VCaP (cell line): ENCODE measurements at regions not wholly inside any gene's neighbourhood (a gene's known extent, or its start where the extent isn't known, plus 50 kb on each side); places are given as distances from the start of the nearest gene placed in this dataset.

Source experiments
- H3K27ac ChIP-seq: fragments of 450-650 bp; 2 replicates; pipeline ENCODE4 v1.5.1; 2017
- TF ChIP-seq, protein P1 (sequence below): fragments of 450-650 bp; conservative IDR thresholded peaks from 2 replicates; pipeline ENCODE4 v1.5.1; 2017; ENCODE audit warnings: mild to moderate bottlenecking, moderate library complexity

DNA sequence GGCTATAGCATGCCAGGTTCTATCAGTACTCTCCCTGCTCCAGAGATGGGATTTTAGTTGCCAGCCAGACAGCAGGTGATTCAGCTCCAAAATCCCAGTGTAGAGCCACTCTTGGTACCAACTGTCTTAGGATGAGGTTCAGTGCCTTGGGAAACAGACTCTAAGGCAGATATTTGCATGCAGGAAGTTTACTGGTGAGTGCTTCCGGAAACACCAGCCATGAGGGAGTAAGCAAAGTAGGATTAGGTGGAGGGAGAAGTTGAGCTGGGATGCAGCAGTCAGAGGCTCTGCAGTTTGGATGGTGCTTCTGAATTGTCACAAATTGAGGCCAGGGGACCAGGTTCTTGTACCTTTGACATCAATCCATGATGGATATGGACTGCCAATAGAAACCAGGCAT is 207.5 kb upstream of the JUN start:
- H3K27ac ChIP-seq: no peak overlapping the region
- TF ChIP-seq, protein P1, sequence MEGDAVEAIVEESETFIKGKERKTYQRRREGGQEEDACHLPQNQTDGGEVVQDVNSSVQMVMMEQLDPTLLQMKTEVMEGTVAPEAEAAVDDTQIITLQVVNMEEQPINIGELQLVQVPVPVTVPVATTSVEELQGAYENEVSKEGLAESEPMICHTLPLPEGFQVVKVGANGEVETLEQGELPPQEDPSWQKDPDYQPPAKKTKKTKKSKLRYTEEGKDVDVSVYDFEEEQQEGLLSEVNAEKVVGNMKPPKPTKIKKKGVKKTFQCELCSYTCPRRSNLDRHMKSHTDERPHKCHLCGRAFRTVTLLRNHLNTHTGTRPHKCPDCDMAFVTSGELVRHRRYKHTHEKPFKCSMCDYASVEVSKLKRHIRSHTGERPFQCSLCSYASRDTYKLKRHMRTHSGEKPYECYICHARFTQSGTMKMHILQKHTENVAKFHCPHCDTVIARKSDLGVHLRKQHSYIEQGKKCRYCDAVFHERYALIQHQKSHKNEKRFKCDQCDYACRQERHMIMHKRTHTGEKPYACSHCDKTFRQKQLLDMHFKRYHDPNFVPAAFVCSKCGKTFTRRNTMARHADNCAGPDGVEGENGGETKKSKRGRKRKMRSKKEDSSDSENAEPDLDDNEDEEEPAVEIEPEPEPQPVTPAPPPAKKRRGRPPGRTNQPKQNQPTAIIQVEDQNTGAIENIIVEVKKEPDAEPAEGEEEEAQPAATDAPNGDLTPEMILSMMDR: no peak

DNA sequence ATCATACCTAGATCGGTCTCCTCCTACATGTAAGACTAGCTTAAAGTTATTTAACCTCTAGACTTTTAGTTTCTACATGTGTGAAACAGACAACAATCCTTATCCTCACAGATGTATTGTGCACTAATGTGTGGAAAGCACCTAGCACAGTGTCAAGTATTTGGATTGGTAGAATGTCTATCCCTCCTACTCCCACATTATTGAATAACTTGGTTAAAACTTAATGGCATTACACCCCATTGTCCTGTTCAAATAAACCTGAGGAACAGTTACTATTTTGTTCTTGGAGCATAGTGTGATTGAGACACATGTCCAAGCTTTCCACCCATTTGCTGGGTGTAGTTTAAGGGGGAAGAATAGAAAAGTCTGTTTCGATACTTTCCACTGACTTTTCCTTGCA is 208.8 kb upstream of the JUN start:
- H3K27ac ChIP-seq: no peak overlapping the region
- TF ChIP-seq, protein P1: no peak

DNA sequence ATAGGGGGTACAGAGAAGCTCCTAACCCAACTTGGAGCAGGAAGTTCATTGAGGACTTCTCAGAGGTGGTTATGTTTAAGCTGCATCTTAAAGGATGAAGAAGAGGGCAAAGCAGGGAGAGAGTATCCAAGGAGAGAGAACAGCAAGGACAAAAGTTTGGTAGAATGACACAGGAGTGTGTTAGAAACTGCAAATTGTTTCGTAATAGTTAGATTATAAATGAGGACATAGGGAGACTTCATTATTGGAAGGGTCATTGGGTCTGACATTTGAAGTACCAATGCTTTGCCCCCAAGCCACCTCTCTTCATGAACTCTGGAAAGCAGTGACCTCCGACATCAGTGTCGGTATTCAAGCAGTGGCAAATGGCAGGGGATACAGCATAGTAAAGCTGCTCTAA is 209.6 kb upstream of the JUN start:
- no peak overlapping the region for H3K27ac ChIP-seq

DNA sequence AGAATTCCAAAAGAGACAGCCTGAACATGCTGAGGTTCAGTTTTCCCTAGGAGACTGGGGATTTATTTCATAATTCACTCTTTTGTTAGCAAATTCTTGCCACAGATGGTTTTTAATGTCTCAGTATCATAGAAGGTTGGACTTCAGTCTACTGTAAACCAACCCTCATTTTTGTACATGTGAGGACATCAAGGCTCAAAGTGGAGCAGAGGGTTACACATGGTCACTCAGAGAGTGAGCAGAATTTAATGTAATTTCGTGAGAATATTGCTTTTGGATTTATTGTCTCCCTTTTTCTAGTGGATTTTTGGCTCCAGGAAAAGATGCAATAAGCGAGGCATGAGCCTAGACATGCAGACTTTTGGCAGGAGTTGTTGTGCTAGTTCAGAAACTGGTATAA is 210.8 kb upstream of the JUN start:
- TF ChIP-seq, protein P1: no peak
- no peak overlapping the region for H3K27ac ChIP-seq

More for the DNA sequence above, 209.6 kb upstream of the JUN start:
- TF ChIP-seq, protein P1: no peak

- no peak overlapping the region for H3K27ac ChIP-seq
- TF ChIP-seq, protein P1: no peak
Measured at GRCh38 chr1:58996341-58997059, 212.7 kb upstream of the JUN start.

DNA sequence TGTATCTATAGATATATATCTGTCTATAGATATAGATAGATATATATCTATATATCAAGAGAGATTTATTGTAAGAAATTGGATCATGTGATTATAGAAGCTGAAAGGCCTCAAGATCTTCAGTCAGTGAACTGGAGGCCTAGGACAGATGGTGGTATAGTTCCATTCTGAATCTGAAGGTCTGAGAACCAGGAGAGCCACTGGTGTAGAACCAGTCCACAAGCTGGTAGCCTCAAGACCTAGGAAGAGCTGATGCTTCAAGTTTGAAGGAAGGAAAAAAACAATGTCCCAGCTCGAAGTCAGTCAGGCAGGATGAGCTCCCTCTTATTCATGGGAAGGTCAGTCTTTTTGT is 213.2 kb upstream of the JUN start:
- TF ChIP-seq, protein P1: no peak
- H3K27ac ChIP-seq: no peak overlapping the region

DNA sequence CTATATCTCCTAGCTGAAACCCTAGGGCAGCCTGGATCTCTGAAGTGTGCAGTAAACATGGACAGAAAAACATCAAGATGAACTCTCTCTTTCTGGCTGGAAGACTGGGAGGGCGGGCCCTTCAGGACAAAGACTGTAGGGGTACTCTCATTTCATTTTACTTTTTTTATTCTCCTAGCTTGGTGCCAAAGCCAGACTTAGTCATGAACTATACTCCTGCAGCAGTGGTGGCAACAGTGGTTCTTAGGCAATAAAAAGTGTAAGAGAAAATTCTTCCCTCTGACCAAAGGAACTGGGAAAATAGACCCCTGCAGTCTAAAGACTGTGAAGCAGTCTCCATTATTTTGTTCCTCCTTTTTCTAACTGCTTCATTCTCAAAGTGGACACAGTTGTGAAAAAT is 213.8 kb upstream of the JUN start:
- no peak overlapping the region for H3K27ac ChIP-seq

More for the DNA sequence above, 213.8 kb upstream of the JUN start:
- TF ChIP-seq, protein P1: no peak
